T-cell (primary cell): ENCODE measurements at regions not wholly inside any gene's neighbourhood (a gene's known extent, or its start where the extent isn't known, plus 50 kb on each side); places are given as distances from the start of the nearest gene placed in this dataset.

Experiments
- ATAC-seq, 4 experiments: fragments of 200-7000 bp in 3 of 4; fragments of 150-1000 bp in 1 of 4; cut with Tn5 transposase; replicated peaks in 1 of 4; 1 replicate in 3 of 4; 2 replicates in 1 of 4; pipeline ENCODE4 v1.10.0; 2021; ENCODE audit warnings: moderate library complexity in 3 of 4, mild to moderate bottlenecking in 2 of 4, moderate number of reproducible peaks in 1 of 4
- CTCF ChIA-PET, 2 donors: fragments of 300-600 bp; sonication (Branson Sonifier 250); formaldehyde crosslinking; loops; one replicate each; lab custom pipeline; 2022; ENCODE audit warnings: antibody characterized with exemption in 2 of 2; lab: Charles Lee
- POLR2A ChIA-PET, 2 donors: fragments of 300-600 bp; sonication (Branson Sonifier 250); formaldehyde crosslinking; loops; one replicate each; lab custom pipeline; 2022; ENCODE audit warnings: antibody characterized with exemption in 2 of 2; lab: Charles Lee
- DNase-seq, 35 experiments: peaks; one replicate each; pipeline versions ENCODE4 v3.0.0 to v3.0.0-alpha.2; 2013 to 2023
- H3K27ac ChIP-seq: one replicate; pipeline ENCODE4 v1.5.1; 2013; ENCODE audit warnings: low read length
- H3K27me3 ChIP-seq, 2 experiments: replicated peaks in 1 of 2; 1 replicate in 1 of 2; 2 replicates in 1 of 2; pipeline versions ENCODE4 v1.6.1 to v1.7.0; 2013; ENCODE audit warnings: low read length in 1 of 2, mixed read lengths in 1 of 2; ENCODE audit not compliant: control insufficient read depth in 2 of 2, insufficient read depth in 2 of 2; ENCODE audit errors: extremely low read depth in 1 of 2
- H3K36me3 ChIP-seq, 2 donors: 1 replicate in 1 of 2; 2 replicates in 1 of 2; pipeline versions ENCODE4 v1.6.1 to v1.7.0; 2013; ENCODE audit warnings: low read length in 1 of 2; ENCODE audit not compliant: control insufficient read depth in 2 of 2, insufficient read depth in 1 of 2; ENCODE audit errors: extremely low read depth in 1 of 2
- H3K4me1 ChIP-seq, 2 experiments: 1 replicate in 1 of 2; 2 replicates in 1 of 2; pipeline versions ENCODE4 v1.6.1 to v1.7.0; 2013; ENCODE audit warnings: low read length in 2 of 2, mixed read lengths in 1 of 2; ENCODE audit not compliant: insufficient read depth in 2 of 2, control insufficient read depth in 1 of 2; ENCODE audit errors: extremely low read depth in 1 of 2
- H3K4me3 ChIP-seq, 2 donors: 1 replicate in 1 of 2; 2 replicates in 1 of 2; pipeline versions ENCODE4 v1.5.1 to v1.7.0; 2013; ENCODE audit warnings: mild to moderate bottlenecking in 2 of 2, low read length in 1 of 2, moderate library complexity in 1 of 2; ENCODE audit not compliant: control insufficient read depth in 1 of 2; ENCODE audit errors: extremely low read depth in 1 of 2
- H3K9me3 ChIP-seq: 2 replicates; pipeline ENCODE4 v1.7.0; 2013
- H3K27ac Mint-ChIP-seq, 2 donors: one replicate each; pipeline ENCODE4 v1.8.0; 2020 to 2021; ENCODE audit warnings: mild to moderate bottlenecking in 2 of 2, mixed read lengths in 2 of 2
- H3K27me3 Mint-ChIP-seq, 2 donors: one replicate each; pipeline ENCODE4 v1.8.0; 2021 to 2022; ENCODE audit warnings: mixed read lengths in 2 of 2
- H3K36me3 Mint-ChIP-seq: one replicate; pipeline ENCODE4 v1.8.0; 2021; ENCODE audit warnings: mixed read lengths
- H3K4me1 Mint-ChIP-seq, 3 donors: one replicate each; pipeline ENCODE4 v1.8.0; 2020 to 2022; ENCODE audit warnings: mixed read lengths in 3 of 3, mild to moderate bottlenecking in 1 of 3
- H3K4me3 Mint-ChIP-seq, 3 donors: one replicate each; pipeline ENCODE4 v1.8.0; 2020 to 2022; ENCODE audit warnings: mild to moderate bottlenecking in 3 of 3, mixed read lengths in 3 of 3, moderate library complexity in 3 of 3
- H3K9me3 Mint-ChIP-seq, 3 donors: one replicate each; pipeline ENCODE4 v1.8.0; 2020 to 2022; ENCODE audit warnings: mixed read lengths in 3 of 3
- WGBS: methylation state at CpG from one replicate; pipeline ENCODE4 v1.1.5; 2013; ENCODE audit warnings: missing lambda C conversion rate; ENCODE audit not compliant: insufficient coverage; 5-methylcytosine and 5-hydroxymethylcytosine counted together

DNA sequence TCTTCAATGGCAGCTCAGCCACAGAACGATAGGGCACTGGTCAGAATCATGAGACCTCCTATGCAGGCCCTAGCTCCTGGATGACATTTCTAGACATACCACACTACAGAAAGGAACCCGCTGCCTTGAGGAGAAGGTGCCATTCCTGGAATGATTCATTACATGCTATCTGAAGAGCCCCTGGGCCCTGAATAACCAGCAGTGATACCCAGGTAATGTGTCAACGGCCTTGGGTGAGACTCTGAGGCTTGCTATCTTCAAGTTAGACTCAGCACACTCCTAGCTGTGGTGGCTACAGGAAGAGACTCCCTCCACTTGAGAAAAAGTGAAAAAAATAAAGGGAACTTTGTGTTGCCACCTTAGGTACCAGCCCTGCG is 161.2 kb upstream of the GRIA4 start:
- H3K4me1 ChIP-seq = no peaks in the 10 kb centered on the region
- peaks cover 0 to 3% of the 10 kb centered on the region in 2 experiments for H3K27me3 ChIP-seq
- H3K4me3 Mint-ChIP-seq = no peak overlapping the region
- DNase-seq (no peak), ATAC-seq (no peak)
- 49% methylated on average over 2 of the region's 4 CpGs for WGBS
- no peaks in the 10 kb centered on the region for H3K4me1 Mint-ChIP-seq
- no peaks in the 10 kb centered on the region for H3K36me3 ChIP-seq
- no peaks in the 10 kb centered on the region for H3K9me3 ChIP-seq
- peaks cover 0 to 3% of the 10 kb centered on the region in 2 donors for H3K27me3 Mint-ChIP-seq
- no peak overlapping the region for H3K27ac ChIP-seq
- H3K4me3 ChIP-seq = no peak overlapping the region
- POLR2A ChIA-PET = no interaction called here
- peaks cover 7 to 20% (median 13%) of the 10 kb centered on the region in 3 donors for H3K9me3 Mint-ChIP-seq
- H3K36me3 Mint-ChIP-seq = no peaks in the 10 kb centered on the region
- CTCF ChIA-PET = no interaction called here
- no peak overlapping the region for H3K27ac Mint-ChIP-seq

DNA sequence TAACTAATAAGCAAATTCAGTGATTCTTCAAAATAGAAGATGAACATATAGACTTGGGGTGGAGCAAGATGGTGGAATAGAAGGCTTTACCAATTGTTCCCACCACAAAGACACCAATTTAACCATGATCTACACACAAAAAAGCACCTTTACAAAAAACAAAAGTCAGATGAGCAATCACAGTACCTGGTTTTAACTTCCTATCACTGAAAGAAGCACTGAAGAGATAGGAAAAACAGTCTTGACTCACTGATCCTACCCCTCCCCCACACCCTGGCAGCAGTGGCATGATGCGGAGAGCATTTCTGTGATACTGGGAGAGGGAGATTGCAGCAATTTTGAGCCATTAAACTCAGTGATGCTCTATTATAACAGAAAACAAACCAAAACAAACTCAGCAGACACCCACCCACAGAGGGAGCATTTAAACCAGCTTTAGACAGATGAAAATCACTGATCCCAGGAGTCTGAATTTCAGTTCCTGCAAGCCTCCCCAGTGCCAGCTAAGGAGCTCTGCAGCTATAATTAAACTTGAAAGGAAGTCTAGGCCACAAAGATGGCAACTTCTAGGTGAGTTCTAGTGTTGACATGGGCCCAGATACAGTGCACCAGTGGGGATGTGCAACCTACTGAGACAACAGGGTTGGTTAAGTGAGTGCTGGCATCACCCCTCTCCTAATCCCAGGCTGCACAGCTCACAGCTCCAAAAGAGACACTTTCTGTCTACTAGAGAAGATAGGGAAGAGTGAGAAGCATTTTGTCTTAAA is 161.8 kb upstream of the GRIA4 start:
- Histone ChIP-seq H3K4me3 (no peak overlapping the region), H3K9me3 (no peaks in the 10 kb centered on the region), H3K27ac (no peak overlapping the region), H3K4me1 (no peaks in the 10 kb centered on the region), H3K36me3 (no peaks in the 10 kb centered on the region), H3K27me3 (peaks cover 0 to 6% of the 10 kb centered on the region in 2 experiments)
- Mint-ChIP-seq H3K27me3 (no peaks in the 10 kb centered on the region), H3K27ac (no peak overlapping the region), H3K9me3 (peaks cover 7 to 20% (median 13%) of the 10 kb centered on the region in 3 donors), H3K4me1 (no peaks in the 10 kb centered on the region), H3K4me3 (no peak overlapping the region), H3K36me3 (no peaks in the 10 kb centered on the region)
- CTCF ChIA-PET = no interaction called here
- no CpG with 5 or more reads among the region's 1 CpG for WGBS
- ATAC-seq (no peak), DNase-seq (no peak)
- POLR2A ChIA-PET = interaction anchor here in 1 of 2 donors (0.6 kb wide), 1 partner anchor 994 kb away, joined by 4 read pairs; no protein-coding TSS in a partner anchor

DNA sequence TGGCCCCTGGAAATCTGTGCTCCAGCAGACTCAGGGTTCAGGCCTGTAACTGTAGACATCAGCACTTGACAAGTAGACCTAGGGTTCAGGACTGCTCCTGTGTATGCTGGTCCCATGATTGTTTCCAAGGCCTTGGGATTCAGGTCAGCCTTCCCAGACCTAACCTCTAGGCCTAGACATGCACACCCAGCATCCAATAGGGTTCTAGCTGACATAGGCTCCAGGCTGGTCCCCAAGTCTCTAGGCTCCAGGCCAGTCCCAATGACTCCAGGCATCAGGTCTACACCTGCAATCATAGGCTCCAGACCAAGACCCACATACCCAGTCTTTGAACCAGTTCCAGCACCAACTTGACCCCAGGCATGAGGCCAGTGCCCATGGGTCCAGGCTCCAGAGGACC is 166.2 kb upstream of the GRIA4 start:
- Mint-ChIP-seq H3K27ac (no peak overlapping the region), H3K4me1 (no peaks in the 10 kb centered on the region), H3K36me3 (no peaks in the 10 kb centered on the region), H3K9me3 (peaks cover 7 to 20% (median 13%) of the 10 kb centered on the region in 3 donors), H3K27me3 (peaks cover 0 to 2% of the 10 kb centered on the region in 2 donors), H3K4me3 (no peak overlapping the region)
- H3K27ac ChIP-seq = no peak overlapping the region
- peaks cover 0 to 6% of the 10 kb centered on the region in 2 experiments for H3K27me3 ChIP-seq
- POLR2A ChIA-PET = no interaction called here
- CTCF ChIA-PET = no interaction called here
- H3K36me3 ChIP-seq = no peaks in the 10 kb centered on the region
- no peak overlapping the region for H3K4me3 ChIP-seq
- H3K4me1 ChIP-seq = no peaks in the 10 kb centered on the region
- DNase-seq = no peak
- no peak for ATAC-seq
- no peaks in the 10 kb centered on the region for H3K9me3 ChIP-seq

DNA sequence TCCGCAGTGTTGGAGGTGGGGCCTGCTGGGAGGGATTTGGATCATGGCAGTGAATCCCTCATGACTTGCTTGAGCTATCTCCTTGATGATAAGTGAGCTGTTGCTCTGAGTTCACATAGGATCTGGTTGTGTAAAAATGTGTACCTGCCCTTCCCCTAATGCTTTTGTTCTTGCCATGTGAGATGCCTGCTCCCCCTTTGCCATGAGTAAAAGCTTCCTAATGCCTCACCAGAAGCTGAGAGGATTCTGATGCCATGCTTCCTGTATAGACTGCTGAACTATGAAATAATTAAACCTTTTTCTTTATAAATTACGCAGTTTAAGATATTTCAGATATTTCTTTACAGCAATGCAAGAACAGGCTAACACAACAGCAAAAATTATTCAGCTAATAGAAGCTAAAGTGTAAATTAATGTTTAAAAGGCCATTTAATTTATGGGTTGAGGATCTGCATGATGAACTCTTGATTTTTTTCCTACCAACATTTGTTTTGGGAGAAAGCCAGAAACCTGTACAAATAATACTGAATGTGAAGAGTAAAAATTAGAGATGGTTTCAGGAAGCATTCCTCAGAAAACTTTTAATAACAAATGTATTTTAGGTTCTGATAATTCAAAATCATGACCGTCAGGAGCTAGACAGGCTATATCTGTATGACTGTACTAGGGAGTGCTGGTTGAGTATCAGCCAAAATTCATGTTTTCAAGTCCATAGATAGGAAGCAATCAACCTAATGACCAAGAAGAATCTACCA is 177.5 kb upstream of the GRIA4 start:
- CTCF ChIA-PET = no interaction called here
- no peak overlapping the region for H3K4me3 ChIP-seq

DNA sequence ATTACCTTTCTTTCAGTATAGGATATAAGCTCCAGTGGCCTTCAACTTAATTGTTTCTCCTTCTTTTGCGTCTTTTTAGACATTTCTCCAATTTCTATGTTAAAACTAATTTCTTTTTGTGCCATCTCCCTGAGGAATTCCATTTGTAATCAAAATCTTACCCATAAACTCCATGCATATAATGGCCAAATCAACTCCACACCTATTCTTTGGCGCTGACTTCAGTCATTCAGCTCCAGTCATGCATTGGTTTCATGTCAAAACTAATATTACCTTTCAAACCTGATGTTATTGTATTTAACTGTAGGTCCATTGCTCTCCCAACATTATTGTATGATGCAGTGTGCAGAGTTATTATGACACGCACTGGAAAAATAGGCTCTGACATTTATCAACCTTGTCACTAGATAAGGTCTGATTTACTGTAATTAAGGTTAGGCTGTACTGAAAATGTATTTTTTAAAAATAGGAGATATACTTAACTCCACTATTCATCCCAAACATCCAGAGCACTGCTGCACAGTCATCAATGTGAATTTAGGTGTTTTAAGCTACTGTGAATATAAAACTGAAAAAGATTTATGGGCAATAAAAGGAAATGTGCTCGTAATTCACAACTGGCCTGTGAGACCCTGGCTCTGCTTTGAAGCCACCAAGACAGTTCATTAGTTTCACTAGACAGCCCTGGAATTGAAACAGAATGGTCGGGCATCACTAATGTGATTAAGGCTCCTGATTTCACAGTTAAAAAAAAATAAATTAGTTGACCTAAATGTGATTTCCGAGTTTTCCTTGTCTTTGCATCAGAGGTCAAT is 180.6 kb upstream of the GRIA4 start:
- Histone ChIP-seq H3K27ac (no peak overlapping the region), H3K4me1 (no peaks in the 10 kb centered on the region), H3K27me3 (no peaks in the 10 kb centered on the region), H3K36me3 (no peaks in the 10 kb centered on the region), H3K9me3 (no peaks in the 10 kb centered on the region), H3K4me3 (no peak overlapping the region)
- Mint-ChIP-seq H3K27me3 (no peaks in the 10 kb centered on the region), H3K36me3 (no peaks in the 10 kb centered on the region), H3K4me3 (no peak overlapping the region), H3K4me1 (no peaks in the 10 kb centered on the region), H3K27ac (no peak overlapping the region), H3K9me3 (no peaks in the 10 kb centered on the region)
- no peak for DNase-seq
- ATAC-seq = no peak
- CTCF ChIA-PET = no interaction called here
- POLR2A ChIA-PET = no interaction called here
- 63% methylated on average over 2 of the region's 6 CpGs for WGBS

More for the DNA sequence above, 177.5 kb upstream of the GRIA4 start:
- H3K27me3 ChIP-seq = no peaks in the 10 kb centered on the region
- no peaks in the 10 kb centered on the region for H3K4me1 Mint-ChIP-seq
- no peaks in the 10 kb centered on the region for H3K27me3 Mint-ChIP-seq
- WGBS = 100% methylated on average over 1 of the region's 3 CpGs
- no peaks in the 10 kb centered on the region for H3K36me3 Mint-ChIP-seq
- no peak for DNase-seq
- no peak overlapping the region for H3K27ac ChIP-seq
- no peaks in the 10 kb centered on the region for H3K9me3 Mint-ChIP-seq
- H3K4me1 ChIP-seq = no peaks in the 10 kb centered on the region
- H3K9me3 ChIP-seq = no peaks in the 10 kb centered on the region
- H3K27ac Mint-ChIP-seq = no peak overlapping the region
- no peak overlapping the region for H3K4me3 Mint-ChIP-seq
- no peaks in the 10 kb centered on the region for H3K36me3 ChIP-seq
- ATAC-seq = no peak
- POLR2A ChIA-PET = no interaction called here

DNA sequence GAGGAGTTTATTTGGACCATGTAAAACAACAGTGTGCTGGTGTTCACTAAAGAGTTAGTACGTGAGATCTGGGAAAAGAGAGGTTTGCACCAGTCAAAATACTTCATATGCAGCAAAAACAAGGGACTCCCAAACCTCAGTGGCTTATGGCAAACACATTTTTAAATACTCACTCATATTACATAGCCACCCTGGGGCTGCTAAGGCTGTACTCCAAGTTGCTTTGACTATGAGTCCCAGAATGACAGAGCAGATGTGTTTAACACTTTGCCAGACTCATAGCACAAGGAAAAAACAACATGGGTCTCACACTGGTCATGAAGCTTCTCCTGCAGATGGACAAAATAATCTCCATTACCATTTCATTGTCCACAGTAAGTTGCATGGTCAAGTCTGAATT is 202.8 kb upstream of the GRIA4 start:
- no CpG with 5 or more reads among the region's 1 CpG for WGBS

More for the DNA sequence above, 202.8 kb upstream of the GRIA4 start:
- Mint-ChIP-seq H3K27ac (no peak overlapping the region), H3K36me3 (no peaks in the 10 kb centered on the region), H3K4me1 (no peaks in the 10 kb centered on the region), H3K27me3 (peaks cover 0 to 6% of the 10 kb centered on the region in 2 donors), H3K9me3 (no peaks in the 10 kb centered on the region), H3K4me3 (no peak overlapping the region)
- DNase-seq (no peak), ATAC-seq (no peak)
- Histone ChIP-seq H3K27ac (no peak overlapping the region), H3K36me3 (no peaks in the 10 kb centered on the region), H3K27me3 (no peaks in the 10 kb centered on the region), H3K4me1 (no peaks in the 10 kb centered on the region), H3K9me3 (no peaks in the 10 kb centered on the region), H3K4me3 (no peak overlapping the region)
- CTCF ChIA-PET = no interaction called here
- POLR2A ChIA-PET = no interaction called here
